Fibroblast of skin of right quadriceps (primary cell): ENCODE measurements at regions not wholly inside any gene's neighbourhood (a gene's known extent, or its start where the extent isn't known, plus 50 kb on each side); places are given as distances from the start of the nearest gene placed in this dataset.
"Not testable (repeated sequence)": the region's sequence is repeated elsewhere in the genome, so short reads cannot be mapped to it uniquely, and the experiment has no call there.

ENCODE experiments used
- DNase-seq: peaks from one replicate; pipeline ENCODE4 v3.0.0-alpha.2; 2013

DNA sequence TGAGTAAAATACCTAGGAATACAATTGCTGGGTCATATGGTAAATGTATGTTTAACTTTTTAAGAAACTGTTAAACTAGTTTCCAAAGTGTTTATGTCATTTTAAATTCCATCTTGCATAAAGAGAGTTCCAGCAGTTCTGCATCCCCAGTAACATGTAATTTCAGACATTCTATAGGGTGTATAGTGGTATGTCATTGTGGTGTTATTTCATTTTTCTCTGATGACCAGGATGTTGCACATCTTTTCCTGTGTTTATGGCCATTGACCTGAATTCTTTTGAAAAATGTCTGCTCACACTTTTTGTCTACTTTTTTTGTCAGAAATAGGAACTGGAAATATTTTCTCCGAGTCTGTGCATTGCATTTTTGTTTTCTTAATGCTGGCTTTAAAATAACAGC lies 128.9 kb downstream of the TMEM200A start:
- DNase-seq = peak; percentile 86

DNA sequence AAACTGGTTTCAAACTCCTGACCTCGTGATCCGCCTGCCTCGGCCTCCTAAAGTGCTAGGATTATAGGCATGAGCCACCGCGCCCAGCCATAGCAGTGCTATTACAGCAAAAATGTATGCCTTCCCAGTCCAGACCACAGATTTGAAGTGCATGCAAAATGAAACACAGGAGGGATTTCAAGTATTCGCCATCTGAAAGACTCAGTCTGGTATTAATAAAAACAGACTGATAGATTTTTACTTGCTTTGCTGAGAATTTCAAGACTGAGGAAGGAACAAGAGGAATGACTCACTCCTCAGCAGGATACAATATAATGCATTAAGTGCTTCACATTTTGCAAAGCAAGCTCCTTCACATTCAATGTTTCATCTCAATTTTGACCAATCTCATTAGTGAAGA lies 134.9 kb downstream of the TMEM200A start:
- DNase-seq = peak; percentile 97

DNA sequence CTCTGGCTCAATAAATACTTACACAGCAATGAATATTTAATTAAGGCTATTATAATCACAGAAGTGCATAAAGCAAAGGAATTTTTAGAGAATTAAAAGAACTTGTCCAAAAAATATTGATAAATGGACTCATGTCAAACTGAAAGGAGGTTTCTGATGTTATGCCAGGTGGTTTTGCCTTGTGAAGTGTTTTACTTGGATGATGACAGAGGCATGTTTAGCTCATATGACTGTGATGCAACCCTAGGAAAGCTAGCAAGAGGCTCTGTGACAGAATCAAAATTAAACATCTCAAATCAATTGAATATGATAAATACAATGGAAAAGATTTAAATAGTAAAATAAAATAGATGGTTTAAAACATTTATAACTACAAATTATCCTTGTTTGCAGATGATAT lies 137.3 kb downstream of the TMEM200A start:
- peak; percentile 66 for DNase-seq

DNA sequence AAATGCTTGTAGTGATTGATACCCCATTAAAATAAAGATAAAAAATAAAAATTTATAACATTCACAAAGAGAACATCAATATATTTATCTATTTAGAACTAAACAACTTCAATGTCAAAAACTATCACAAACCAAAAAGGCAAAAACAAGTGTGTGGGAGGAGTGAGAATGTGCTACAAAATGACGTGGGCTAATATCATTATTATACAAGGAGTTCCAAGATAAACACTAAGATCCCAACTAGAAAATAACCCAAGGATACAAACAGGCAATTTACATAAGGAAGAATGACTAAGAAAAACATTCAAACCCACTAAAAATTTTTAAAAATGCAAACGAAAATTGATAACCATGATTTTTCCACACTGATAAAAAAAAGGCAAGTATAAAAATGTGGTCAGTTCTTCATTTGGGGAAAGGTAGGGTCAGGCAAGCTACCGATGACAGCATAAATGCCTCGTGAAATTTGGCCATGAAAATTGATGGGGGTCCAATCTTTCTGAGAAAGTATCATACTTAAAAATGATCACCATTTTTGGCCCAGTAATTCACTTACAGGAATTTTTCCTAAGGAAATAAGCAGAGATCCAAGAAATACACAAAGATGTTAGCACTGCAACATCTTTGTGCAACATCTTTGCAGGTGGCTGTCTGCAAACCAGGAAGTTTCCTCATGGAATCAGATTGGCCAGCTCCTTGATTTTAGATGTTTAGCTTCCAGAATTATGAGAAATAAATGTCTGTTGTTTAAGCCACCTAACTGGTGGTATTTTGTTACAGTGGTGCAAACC lies 140.2 kb downstream of the TMEM200A start:
- DNase-seq = no peak

DNA sequence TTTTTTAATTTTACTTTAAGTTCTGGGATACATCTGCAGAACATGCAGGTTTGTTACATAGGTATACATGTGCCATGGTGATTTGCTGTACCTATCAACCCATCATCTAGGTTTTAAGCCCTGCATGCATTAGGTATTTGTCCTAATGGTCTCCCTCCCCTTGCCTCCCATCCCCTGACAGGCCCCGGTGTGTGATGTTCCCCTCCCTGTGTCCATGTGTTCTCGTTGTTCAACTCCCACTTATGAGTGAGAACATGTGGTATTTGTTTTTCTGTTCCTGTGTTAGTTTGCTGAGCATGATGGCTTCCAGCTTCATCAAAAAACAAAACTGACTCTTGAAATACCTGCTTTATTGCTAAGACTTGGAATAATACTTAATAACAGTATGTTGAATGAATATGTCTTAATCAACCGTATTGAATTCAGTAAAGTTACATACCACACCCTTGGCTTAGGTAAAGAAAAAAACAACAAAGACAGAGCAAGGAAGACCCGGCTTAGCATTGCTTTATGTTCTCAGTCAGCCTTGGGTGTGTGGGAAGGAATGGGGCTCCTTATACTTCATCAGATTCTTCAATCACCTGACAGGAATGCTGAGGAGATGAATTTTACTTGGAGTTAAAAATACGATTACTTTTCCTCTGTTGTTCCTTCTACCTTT lies 141.3 kb downstream of the TMEM200A start:
- not testable (repeated sequence) for DNase-seq

DNA sequence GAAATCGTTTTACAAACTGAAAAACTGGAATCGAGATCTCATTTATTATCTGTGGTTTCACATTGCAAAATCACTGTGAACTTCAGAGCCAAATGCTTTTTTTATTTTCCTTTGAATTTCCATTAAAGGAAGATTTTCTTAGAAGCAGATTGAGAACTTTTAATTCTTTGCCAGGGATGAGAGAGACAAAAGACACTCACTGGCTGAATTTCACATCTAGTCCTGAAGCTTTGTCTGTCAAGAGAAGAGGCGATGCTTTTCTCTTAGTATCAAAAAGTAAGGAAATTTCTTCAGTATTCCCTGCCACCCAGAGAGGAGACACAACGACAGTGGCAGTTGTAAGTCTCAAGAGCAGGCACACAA lies 141.8 kb downstream of the TMEM200A start:
- DNase-seq = no peak

DNA sequence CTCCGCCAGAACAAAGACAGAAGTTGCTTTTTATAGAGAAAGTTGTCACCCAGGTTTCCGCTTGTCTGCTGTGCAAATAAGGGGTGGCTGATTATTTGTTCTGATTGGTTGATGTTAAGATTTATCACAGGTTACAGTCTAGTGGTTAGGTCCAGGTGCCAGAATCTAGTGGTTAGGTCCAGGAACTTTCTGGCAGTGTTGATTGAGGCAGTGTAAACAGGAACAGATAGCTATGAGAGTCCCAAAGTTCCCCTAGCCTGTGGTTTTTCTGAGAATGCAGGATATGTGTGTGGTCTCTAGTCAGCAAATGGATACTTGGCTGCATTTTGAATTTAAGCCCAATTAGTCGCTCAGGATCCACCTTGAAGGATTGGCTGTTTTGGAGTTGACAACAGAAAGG lies 148.0 kb downstream of the TMEM200A start:
- peak; percentile 91 for DNase-seq

DNA sequence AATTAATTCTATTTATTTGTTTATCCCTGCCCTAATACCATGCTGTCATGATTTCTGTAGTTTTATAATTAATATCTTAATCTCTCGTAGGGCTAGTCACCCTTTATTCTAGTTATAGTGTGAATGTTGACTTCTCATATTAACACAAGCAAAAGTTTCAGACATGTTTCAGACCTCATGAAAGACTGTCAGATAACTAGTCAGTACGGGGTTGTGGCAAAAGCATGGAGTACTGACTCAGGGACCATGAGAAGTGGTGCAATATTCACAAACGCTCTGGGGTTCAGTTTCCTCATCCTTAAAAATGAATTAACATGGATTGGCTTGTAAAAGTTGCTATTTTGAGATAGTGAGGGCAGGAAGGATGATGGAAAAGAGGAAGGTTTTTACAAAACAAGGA lies 148.9 kb downstream of the TMEM200A start:
- DNase-seq = no peak

DNA sequence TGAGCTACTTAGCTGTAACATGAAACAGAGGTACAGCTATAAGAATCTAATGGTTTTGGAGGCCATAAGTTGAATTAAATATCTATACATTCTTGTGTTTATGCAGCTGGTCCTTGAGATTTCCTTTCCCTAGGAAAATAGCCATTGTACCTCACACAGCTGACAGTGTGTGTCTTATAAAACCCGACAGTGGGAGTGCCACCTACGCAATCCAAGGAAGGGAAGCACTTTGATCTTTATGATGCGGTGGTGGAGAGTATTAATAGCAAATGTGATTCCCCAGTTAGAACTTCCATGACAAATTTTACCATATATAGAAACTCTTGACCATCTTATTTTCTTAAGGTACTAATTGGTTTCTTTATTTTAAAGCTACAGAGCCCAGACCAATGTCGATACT lies 149.5 kb downstream of the TMEM200A start:
- no peak for DNase-seq

DNA sequence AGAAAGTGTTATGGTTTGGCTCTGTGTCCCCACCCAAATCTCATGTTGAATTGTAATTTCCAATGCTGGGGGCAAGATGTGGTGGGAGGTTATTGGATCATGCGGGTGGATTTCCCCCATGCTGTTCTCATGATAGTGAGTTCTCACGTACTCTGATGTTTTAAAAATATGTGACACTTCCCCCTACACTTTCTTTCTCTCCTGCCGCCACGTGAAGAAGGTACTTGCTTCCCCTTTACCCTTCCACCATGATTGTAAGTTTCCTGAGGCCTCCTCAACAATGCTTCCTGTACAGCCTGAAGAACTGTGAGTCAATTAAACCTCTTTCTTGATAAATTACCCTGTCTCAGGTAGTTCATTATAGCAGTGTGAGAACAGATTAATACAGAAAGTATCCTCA lies 150.8 kb downstream of the TMEM200A start:
- no peak for DNase-seq

DNA sequence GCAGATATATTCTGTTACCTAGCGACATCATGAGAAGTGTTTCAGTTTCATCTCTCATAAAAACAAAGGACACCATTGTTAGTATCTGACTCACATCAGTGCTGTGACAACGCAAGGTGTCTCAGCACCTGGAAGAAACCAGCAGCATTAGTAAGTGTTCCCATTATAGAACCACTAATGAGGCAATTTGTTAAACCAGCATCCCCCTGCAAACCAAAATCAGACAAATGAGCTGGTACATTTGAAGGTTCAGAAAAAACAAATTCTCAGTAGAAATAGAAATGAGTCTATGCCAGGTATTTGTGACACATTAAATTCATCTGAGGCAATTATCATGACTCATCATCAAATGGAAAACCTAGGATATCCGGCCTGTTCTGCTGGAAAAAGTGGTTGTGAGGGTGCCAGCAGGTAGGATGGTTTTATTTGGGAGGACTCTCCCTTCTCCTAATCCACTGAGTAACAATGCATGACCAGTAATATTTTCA lies 151.7 kb downstream of the TMEM200A start:
- no peak for DNase-seq

DNA sequence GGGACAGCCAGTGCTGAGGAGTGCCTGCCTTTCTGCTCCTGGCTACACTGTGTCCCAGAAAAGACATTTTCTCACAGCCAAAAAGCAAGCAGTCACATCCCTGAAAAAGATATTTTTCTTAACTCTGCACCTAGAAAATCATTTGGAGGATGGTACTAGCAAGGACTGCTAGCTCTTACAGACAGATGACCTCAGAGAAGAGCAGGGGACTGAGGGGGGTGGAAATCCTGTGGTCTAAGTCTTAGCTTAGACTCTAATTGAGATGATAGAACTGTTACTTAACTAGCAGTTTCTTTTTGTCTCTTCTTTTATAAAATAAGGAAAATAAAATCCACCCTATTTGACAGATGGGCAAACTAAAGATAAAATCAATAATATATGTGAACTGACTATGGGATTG lies 152.8 kb downstream of the TMEM200A start:
- DNase-seq = peak; percentile 34

DNA sequence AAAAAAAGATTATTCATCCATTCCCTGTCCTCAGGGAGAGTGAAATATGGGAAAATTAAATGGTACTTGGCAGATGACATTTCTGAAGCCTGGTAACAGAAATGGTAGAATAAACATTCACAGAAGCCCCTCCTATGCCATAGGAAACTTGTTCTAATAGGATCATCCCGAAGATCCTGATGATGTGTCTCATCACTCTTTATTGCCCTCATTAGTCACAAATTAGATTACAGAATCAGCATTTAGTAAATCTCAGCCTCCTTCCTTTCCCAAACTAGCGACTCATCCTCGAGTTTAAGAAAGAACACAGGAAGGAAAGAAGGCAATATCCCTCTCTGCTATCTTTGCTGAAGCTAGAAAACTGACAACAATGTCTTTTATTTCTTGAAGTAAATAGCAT lies 154.4 kb downstream of the TMEM200A start:
- DNase-seq = peak; percentile 71

DNA sequence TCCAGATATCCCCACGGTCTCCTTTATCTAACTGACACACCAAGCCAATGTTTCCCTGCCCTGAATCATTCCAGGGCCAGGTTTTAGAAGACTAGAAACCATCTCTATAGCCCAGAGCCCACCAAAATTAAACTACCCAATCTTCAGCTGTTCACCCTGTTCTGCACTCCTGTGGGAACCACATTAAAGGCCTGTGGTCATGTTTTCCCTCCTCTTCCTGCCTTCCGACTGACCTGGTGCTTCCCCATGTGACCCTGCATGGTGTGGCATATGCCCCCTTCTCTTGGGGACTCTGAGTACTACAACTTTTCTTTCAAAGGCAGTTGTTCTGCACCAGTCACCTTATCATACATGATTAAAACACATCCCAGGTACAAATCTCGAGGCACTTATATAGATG lies 155.0 kb downstream of the TMEM200A start:
- DNase-seq = no peak

DNA sequence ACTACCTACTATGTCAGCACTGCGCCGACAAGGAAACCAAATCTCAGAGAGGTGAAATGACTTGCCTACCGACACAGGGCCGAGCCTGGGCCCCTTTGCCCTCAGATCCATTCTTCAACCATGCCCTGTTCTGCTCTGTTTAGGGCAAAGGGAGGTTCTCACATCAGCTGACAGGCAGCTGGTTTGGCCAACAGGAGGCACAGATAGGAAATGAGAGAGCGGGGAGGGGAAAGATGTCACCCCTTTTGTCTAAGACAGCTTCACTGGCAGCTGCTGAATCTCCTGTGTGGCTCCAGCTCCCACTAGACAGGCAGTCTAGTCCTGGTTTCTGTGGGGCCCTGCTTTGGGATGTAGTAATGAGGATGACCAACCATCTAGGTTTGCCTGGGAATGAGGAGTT lies 158.7 kb downstream of the TMEM200A start:
- no peak for DNase-seq

DNA sequence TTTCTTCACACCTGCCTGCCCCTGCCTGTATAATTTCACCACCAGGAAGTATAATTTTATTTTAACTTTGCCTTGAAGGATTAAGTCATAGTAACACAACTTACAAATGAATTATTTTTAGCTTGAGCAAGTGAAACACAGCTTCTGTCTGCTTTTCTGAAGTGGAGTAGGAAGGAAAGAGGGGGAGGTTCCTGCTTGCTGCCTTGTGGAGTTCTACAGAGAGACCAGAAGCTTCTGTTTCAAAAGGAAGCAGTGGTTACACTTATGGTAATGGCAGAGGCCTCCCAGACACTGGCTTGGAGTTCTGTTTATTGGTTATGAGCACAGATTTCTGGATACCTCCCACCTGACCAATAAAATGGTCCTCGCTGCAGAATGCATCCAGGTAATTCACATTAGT lies 159.6 kb downstream of the TMEM200A start:
- DNase-seq = no peak

DNA sequence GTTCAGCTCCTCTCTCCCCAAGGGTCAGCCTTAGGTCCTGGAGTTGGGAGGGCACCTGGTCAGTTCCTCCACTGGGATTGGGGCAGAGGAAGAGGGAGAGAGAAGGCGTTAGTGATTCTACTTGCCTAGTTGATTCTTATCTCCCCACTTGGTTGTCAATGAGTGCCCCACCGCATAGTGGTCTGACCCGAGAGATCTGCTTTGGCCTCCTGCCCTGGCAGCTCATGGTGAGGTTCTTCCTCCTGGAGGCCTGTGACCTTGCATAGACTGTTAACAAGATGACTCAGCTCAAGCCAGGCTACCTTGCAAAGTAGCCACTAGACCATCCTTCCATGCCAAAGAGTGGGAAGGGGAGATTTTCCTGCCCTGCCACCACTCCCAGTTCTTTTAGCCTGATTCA lies 160.6 kb downstream of the TMEM200A start:
- DNase-seq = no peak

DNA sequence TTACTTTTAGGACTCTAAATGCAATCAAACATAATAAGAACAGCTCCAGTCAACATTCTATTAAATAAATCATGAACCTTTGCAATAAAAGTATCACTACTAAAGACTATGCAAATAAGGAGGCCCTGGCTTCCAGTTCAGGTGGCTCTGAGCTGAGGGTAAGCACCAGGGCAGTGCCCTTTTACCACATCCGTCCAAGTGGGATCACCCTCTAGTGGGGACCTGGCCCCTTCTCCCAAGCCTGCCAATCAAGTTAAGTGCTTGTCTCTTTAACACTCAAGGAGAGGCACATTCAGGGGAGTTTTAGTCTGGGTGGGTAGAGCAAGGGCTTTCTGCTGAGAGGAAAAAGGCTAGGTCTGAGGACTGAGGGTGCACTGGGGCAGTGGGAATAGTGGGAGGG lies 161.4 kb downstream of the TMEM200A start:
- no peak for DNase-seq

DNA sequence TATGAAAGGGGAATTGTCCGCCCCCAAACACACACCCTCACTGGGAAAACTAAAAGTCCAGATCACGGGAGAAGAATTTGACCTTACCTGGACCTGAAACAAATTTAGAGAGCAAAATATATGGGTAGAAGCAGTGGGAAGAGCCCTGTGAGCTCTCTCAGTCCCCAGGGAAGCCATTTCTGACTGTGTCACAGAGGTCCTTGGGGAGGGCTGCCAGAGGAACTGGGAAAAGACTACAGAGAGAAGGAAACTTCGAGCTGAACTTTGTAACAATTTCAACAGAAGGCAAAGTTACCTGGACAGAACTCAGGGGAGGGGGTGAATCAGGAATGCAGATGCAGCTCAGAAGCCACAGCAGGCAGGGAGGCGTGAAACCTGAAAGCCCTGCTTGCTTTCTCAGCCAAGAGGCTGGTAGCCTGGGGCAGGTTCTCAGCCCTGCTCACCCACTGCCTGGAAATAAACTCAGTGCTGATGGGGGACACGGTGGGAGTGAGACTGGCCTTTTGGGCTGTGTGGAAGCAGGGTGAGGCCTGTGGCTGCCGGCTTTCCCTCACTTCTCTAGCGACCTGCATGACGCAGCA lies 163.8 kb downstream of the TMEM200A start:
- DNase-seq = no peak

DNA sequence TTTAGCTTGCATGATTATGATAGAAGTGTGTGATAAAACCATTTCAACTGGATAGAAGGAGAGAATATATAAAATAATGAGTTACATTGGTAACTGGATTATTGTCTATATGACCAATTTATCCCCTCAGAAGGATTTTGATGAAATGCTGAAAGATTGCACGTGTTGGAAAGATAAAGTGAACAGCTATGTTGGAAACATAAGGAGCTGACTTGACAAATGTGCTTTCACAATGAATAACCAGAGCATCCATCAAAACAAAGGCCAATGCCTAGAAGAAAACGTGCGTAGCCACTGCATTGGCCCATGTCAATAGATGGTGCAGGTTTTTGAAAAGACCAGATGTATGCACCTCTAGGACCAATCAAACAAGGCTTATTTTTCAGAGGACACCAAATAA lies 168.8 kb downstream of the TMEM200A start:
- DNase-seq = no peak

DNA sequence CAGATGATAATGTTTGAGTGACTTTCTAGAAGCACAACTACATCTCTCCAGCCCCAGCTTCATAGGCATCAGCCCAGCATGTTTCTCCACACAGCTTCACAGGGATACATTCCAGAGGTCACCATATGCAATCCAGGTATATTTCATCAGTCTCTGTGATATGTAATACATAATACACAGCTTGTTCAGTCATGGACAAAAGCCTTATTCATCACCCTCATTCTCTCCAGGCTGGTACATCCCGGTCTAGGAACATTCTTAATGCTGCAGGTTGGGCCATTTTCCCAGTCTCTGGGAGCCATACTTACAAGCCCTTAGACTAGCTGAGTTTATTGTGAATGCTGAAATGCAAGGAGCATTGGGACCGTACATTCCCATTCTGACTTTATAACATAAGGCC lies 169.4 kb downstream of the TMEM200A start:
- no peak for DNase-seq

DNA sequence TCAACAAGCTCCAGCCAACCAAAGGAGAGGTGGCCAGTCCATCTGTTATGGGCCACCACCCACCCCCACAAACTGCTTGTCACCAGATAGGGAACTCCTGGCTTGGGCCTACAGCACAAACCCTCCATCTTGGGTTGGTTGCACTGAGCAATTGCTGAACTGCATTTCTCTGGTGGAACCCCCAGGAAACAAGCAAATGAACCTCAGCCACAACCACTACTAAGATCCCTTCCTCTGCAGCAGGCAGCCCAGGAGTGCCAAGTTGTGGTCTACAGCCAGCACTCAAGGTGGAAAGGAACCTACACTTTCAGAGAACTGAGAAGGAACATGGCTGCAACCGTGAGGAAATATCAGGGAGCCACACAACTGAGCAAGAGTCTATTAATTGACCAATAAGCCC lies 171.6 kb downstream of the TMEM200A start:
- no peak for DNase-seq

DNA sequence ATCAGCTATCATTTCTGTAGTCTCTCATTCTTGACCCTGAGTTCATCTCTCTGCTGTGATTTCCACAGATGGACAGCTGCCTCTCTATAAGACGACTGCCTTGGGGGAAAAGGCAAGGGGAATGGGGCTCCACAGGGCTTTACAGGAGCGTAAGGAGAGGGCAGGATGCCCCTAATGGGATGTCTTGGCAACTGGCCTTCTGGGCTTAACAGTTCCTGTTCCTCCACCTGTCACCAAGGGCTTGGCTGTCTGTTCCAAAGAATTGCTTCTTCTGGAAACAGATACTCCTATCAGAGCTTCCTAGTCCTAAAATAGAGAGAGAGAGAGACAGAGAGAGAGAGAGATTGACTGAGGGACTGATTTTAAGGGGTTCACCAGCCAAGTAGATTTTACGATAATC lies 181.9 kb downstream of the TMEM200A start:
- DNase-seq = no peak

DNA sequence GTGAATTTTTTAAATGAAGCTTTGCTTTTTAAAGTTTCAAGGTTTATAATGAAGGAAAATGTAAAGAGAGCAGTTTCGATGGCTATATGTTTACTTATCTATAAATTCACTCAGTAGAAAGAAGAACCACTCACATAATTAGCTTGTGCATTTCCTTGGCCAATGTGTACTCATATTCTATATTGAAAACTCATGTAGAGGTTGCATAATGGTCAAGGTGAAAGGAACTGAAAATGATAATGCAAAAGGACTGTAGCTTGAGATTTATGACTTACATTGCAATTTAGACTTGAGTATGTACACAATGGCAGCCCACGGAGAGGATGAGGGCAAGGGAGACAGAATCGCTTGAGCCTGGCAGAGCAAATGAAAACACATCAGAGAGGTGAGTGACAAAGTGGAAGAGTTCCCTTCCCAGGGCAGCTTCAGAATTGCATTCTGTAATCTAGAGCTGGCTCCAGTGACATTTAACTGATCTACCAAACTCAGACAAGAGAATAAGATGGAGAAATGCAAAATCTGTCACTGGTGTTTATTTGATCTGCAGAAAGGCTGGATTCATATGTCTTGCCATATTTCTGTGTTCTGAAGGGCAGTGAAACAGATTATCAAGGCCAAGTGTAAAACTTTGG lies 191.8 kb downstream of the TMEM200A start:
- no peak for DNase-seq
